ENCODE measurements at regions not wholly inside any gene's neighbourhood (a gene's known extent, or its start where the extent isn't known, plus 50 kb on each side); places are given as distances from the start of the nearest gene placed in this dataset.

GRCh38 chr17:77720946-77721845, 237.3 kb upstream of the TNRC6C start:
- no peak for DNase-seq

GRCh38 chr17:77721846-77722160, 236.7 kb upstream of the TNRC6C start:
- peak; percentile 66 for DNase-seq

DNA sequence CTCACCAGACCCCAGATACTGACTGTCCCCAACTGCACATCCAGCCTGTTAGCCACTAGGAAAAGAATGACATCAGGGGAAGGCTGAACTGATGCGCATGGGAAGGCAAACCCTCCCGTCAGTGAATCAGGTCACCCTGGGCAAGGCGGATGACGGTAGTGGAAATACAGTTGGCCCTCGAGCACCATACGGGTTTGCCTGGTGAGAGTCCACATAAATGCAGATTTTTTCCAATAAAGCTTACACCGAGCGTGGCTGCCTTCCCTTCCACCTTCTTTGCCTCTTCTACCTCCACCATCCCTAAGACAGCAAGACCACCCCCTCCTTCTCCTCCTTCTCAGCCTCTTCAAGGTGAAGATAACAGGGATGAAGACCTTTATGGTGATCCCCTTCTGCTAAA, 236.1 kb upstream of the TNRC6C start:
- no peak for DNase-seq

DNA sequence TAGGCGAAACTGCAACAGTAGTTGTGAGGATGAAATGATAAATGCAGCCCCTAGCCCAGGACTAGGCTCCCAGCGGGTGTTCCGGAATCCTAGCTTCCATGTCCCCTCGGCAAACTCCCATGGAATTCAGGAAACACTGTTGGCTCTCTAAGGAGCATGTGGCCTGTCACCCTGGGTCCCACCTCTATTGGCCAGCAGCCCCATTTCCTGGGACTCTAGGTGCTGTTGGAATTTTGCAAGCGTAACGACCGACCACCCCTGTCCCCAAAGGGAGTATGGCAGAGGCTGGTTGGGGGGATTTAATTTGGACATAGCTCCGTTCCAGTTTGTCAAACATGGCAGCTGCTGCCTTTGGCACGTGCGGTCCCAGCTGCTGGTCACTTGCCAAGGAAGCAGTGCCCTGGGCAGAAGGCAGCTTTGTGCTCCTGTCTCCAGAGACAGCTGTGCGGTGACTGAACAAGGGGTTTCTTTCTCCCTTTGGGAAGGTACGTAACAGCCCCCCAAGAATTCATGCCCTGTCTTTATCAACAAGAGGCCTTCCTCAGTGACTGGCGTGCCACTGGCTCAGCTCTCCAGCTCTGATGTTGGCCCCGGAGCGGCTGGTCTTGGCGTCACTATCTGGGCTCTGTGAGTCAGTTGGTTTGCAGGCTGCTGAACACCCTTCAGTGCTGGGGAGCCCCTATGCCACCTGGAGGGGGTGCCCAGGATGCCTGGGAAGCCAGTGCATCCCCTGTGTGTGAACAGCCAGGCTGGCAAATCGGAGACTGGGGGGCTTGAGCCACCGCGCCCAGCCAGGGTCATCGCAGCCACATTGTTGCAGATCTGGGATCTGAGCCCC, 235.2 kb upstream of the TNRC6C start:
- no peak for DNase-seq

- DNase-seq: peak; percentile 77
Measured at GRCh38 chr17:77723909-77724875, 234.3 kb upstream of the TNRC6C start.

- peak; percentile 91 for DNase-seq
Measured at GRCh38 chr17:77724876-77725615, 233.5 kb upstream of the TNRC6C start.

- DNase-seq: no peak
Measured at GRCh38 chr17:77725846-77726245, 232.7 kb upstream of the TNRC6C start.

DNA sequence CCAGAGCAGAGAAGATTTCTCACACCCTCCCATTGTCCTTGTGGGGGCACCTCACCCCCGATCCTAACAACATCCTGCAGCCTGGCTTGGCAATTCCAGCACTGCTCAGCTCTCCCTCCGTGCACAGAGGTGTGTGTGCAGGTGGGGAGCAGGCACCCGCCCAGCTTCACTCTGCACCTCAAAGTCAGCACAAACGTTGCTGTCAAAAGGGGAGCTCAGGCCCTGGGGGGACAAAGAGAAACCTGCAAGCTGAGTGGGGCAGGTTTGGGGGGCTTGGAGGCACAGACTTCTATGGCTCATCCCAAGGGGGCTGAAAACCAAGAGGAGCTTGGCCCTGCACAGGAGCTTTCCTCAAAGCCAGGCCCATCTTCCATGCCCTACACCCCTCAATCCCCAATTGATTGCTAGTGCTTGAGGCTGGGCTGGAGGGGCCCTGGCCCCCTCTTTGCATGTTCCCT, 231.9 kb upstream of the TNRC6C start:
- no peak for DNase-seq

DNA sequence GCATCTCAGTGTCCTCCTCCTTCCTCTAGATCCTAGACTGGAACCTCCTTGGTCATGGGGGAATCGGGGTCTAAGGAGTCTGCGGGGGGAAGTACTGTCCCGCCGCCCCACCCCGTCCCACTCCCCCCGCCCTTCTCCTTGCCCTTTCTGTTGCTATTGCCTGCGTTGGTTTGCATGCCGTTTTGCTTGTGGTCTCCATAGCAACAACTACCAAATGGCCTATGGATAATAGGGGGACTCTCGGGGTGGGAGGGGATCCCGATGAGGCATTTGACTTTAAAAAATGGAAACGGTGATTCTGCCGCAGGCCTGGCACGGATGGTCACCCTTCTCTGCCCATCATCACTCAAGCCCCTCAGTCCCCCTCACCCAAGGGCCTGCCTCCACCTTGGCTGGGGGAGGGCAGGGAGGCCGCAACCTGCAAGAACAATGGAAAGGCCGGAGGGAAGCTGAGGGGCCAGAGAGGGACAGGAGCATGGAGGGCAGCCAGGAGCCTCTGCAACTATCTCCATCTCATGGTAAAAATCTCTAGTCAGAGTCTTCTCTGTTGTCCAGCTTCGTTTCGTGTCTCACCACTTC, 231.4 kb upstream of the TNRC6C start:
- DNase-seq: no peak

DNA sequence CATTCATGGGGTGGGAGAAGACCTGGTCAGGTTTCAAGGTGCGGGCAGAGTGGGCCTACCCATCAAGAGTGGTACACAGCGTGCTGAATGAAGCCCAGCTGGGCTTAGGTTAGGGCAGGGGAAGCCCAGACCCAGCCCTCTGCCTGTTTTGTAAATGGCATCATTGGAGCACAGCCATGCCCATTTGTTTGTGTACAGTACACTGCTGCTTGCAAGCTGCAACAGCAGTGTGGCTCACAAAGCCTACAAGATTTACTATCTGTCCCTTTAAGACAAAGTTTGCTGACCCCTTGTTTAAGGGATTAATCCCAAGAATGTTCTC, 230.1 kb upstream of the TNRC6C start:
- DNase-seq: no peak

- DNase-seq: no peak
Measured at GRCh38 chr17:77728871-77729270, 229.6 kb upstream of the TNRC6C start.

DNA sequence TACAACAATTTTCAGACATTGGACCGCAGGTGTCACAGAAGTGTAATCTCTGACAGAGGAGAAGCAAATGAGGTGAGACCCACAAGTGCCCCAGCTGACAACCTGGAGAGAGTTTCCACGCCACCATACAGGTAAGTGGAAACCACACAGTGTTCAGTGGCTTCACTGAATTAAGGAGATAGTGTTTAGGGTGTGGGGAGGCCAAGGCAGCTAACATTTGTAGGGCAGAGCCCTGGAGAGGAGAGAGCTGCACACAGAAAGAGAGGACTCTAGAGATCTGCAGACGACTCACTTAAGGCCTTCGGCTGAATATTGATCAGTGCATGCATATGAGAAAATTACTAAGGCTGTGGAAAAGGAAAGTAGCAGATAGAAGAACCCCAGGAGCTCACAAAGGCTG, 228.9 kb upstream of the TNRC6C start:
- DNase-seq: no peak

GRCh38 chr17:77730376-77730775, 228.1 kb upstream of the TNRC6C start:
- no peak for DNase-seq

DNA sequence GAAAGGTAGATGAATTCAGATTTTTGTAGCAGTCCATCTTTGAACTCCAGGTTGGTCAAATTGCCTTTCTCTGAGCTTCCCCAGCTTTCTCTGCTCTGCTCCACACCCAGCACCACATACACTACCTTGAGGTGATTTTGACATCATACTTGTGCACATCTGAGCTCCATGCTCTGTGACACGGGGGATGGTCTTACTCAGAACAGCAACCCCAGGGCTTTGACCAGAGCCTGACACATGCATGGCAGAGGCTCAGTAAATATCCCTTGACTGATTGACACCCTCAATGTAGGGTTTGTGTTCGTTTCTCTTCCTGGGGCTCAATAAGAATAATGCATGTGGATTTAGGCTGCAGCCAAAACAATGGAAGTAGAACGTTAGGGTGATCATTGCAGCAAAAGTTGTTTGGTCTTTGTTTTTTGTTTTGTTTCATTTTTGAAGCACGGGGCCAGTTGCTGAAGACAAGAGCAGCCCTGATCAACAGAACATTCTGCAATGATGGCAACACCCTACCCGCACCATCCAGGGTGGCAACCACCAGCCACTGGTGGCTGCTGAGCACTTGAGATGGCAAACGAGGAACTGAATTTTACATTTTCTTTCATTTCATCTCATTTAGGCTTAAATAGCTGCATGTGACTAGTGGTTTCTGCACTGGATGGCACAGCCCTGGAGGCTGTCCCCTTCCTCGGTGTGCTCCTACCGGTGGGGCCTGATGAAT, 224.8 kb upstream of the TNRC6C start:
- DNase-seq: no peak

DNA sequence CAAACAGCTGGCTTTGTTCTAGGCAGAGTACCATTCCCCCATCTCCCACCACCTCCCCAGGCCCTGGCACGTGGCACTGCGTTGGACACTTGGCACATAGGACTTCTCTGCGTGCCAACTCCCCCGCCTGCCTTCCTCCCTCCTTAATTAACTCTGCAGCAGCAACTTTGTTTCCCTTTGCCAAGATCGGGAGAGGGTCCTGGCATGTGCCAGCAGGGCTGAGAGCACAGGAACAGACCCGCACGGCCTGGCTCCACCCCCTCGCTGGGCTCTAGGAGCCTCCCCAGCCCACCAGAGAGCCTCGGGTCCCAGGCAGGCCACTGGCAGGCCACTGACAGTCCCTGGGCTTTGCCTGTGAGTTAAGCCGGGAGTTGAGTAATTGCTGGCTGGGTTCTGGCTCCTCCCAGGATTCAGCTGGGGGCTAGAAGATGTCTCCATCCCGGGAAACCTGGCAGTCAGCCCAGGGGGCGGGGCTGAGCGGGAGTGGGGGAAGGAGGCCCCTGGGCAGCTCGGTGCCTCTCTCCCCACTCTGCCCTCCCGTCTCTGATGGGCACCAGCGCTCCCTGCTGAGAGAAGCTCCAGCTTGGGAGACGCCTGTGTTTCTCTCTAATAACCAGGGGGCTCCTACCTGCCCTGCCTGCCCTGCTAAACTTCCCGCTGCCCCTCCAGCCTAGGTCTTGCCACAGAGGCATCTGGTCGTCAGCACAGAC, 224.0 kb upstream of the TNRC6C start:
- peak; percentile 95 for DNase-seq

DNA sequence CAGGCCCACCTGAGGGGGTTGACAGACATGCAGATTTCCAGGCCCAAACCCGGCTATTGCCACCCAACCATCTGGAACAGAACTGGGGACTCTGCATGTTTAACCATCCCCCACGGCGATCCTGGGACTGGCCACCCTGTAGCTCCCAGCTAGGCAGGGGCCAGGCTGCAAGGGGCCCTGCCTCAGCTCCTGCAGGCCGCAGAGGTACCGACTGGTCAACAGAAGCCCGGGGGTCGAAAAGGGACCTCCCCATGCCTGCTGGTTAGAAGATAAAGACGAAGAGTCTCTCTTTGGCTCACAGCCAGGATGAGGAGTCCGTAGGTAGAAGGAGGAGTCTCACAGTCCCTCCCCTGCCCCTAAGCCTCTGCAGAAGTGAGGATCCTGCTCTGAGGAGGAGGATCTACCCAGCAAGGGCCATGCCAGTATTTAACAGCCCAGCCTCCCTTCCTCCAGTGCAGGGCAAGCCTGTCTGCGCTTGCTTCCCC, 223.4 kb upstream of the TNRC6C start:
- peak; percentile 97 for DNase-seq

DNA sequence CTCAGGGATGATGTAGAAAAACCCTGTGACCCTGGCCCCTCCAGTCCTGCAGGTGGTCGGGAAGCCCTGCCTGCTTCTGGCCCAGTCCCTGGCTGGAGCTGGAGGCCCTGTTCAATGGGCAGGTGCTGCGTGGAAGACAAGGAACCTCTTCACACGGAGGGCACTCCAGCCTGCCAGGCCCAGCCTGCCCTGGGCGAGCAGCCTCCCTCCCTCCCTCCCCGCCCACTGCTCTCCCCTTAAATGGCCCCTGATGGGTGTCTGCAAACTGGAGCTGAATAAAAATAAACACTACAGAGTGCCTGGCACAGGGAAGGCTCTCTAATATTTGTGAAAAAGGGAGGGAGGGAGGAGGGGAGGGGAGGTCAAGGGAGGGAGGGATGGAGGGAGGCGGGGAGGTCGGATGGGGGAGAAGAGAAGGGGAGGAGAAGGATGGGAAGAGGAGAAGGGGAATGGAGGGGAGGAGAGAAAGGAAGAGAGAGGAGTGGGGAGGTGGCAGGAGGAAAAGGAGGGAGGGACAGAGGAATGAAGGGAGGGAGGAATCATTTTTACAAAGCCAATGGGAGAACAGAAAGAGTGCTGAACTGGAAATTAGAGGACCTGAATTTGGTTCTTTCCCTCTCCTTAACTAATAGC, 222.8 kb upstream of the TNRC6C start:
- DNase-seq: peak; percentile 97

DNA sequence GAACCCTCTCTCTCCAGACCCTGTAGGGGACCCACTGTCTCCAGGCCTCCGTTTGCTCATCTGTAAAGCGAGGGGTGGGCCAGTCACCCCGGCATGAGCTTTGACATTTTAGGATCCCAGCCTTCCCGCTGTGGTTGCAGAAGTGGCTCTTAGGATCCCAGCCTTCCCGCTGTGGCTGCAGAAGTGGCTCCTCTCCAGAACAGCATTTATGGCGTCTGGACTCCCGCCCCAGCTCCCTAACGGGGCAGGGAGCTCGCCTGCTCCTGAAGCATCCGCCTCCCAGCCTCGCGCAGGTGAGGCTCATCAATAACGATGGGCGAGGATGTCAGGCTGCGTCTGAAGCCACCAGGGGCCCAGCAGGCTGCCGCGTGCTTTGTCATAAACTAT, 222.3 kb upstream of the TNRC6C start:
- peak; percentile 85 for DNase-seq

- no peak for DNase-seq
Measured at GRCh38 chr17:77736721-77737120, 221.8 kb upstream of the TNRC6C start.
